ENCODE measurements at regions not wholly inside any gene's neighbourhood (a gene's known extent, or its start where the extent isn't known, plus 50 kb on each side); places are given as distances from the start of the nearest gene placed in this dataset.

DNA sequence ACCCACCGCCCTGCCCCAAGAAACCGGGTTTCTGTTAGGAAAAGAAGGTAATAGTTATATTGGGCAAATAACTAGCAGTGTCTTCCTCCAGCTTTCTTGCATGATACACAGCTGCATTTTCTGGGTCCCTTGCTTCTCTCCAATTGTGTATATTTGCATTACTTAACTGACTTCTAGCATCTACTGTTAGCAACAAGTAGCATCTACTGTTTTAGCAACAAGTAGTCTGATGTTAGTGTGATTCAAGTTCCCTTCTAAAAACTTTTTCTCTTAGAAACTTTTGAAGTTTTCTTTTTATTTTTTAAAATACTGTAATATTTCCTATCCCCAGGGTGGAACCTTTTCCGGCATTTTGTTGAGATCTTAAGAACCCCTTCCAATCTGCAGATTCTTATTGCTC, 221.2 kb downstream of the CLIC5 start:
- intact Hi-C loops (cut with DNase I; ENCODE audit: low total_unique reads), result no loop called here
- Histone ChIP-seq H3K36me3 (no peaks in the 10 kb centered on the region), H3K9me3 (no peaks in the 10 kb centered on the region), H3K4me3 (no peak overlapping the region), H3K27me3 (replicated peaks in 1 of 7) (no peaks in the 10 kb centered on the region), H3K27ac (no peak overlapping the region), H3K4me1 (no peaks in the 10 kb centered on the region)
- WGBS, 5 donors, result 89 to 95% (median 91%) methylated on average over 3 of the region's 3 CpGs
- DNase-seq, result no peak
- TF ChIP-seq POLR2AphosphoS5 (IDR thresholded peaks at IDR 0.05) (no peak), POLR2A (IDR thresholded peaks at IDR 0.05) (no peak)
- TF ChIP-seq, protein P1, sequence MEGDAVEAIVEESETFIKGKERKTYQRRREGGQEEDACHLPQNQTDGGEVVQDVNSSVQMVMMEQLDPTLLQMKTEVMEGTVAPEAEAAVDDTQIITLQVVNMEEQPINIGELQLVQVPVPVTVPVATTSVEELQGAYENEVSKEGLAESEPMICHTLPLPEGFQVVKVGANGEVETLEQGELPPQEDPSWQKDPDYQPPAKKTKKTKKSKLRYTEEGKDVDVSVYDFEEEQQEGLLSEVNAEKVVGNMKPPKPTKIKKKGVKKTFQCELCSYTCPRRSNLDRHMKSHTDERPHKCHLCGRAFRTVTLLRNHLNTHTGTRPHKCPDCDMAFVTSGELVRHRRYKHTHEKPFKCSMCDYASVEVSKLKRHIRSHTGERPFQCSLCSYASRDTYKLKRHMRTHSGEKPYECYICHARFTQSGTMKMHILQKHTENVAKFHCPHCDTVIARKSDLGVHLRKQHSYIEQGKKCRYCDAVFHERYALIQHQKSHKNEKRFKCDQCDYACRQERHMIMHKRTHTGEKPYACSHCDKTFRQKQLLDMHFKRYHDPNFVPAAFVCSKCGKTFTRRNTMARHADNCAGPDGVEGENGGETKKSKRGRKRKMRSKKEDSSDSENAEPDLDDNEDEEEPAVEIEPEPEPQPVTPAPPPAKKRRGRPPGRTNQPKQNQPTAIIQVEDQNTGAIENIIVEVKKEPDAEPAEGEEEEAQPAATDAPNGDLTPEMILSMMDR (IDR thresholded peaks at IDR 0.05 in 8 of 11, conservative IDR thresholded peaks at IDR 0.05 in 3 of 11), result no peak

DNA sequence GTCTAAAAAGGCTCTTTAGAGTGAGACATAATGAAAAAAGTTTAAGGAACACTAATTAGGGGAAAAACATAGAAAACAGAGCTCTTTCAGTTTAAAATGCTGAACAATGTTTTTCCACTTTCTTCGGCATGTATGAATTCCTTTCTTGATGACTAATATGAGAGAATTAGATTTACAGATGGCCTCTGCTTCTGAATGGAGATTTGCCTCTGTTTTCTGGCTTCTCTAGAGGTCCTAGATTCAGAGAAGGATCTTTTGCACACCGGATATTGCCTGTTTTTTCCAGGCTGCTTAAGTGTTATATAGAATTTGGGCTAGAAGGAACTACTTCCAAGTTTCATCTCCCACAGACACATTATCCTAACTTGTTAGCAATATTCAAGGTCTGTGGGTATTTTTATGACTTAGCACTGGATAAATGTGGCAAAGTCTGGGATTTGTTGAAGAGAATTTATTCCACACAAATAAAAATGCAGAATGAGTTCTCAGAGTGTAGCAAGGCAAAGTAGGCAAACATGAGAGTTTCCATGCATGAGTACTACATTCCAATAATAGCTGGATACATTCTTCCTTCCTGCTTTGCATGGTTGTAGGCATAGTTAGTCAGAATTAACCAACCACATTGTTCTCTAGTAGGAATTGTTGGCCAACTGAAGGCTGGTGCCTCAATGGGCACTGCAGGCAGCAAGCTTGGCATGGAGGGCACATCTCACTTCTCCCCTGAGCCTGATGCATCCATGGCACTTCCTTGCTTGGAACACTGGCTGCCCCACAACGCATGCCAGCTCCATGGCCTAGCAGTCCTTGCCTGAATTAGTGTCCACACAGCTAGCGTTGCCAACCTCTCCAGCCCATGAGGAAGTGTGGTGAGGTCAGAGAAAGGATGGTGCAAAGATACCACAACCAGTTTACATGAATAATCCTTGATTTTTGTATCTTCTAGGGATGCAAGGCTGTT, 224.2 kb downstream of the CLIC5 start:
- Histone ChIP-seq H3K27ac (no peak overlapping the region), H3K27me3 (replicated peaks in 1 of 7) (no peaks in the 10 kb centered on the region), H3K36me3 (no peaks in the 10 kb centered on the region), H3K9me3 (no peaks in the 10 kb centered on the region), H3K4me1 (no peaks in the 10 kb centered on the region), H3K4me3 (no peak overlapping the region)
- intact Hi-C loops (cut with DNase I; ENCODE audit: low total_unique reads), result no loop called here
- TF ChIP-seq POLR2A (IDR thresholded peaks at IDR 0.05) (no peak), POLR2AphosphoS5 (IDR thresholded peaks at IDR 0.05) (no peak)
- TF ChIP-seq, protein P1 (IDR thresholded peaks at IDR 0.05 in 8 of 11, conservative IDR thresholded peaks at IDR 0.05 in 3 of 11), result no peak
- WGBS, 5 donors, result 80 to 89% (median 84%) methylated on average over 4 of the region's 4 CpGs
- DNase-seq, result no peak

DNA sequence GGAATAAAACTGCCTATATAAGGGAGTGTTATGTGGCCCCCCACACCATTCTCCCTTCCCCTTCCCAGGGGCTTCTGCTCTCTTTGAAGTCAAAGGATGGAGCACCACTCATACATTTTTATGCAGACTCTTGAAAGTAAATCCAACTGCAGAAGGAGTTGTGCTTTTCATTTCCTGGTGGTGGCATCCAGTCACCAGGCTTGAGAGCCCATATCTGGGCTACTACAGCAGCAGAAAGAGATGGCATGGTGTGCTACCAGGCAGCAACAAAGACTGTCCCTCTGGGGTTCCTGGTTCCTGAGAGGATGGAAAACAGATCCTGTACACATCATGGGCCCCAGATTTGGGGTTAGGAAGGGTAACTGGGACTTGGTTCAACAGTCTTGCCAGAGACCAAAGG, 226.4 kb downstream of the CLIC5 start:
- H3K4me1 ChIP-seq, result no peaks in the 10 kb centered on the region
- TF ChIP-seq POLR2AphosphoS5 (IDR thresholded peaks at IDR 0.05) (no peak), POLR2A (IDR thresholded peaks at IDR 0.05) (no peak)
- TF ChIP-seq, protein P1 (IDR thresholded peaks at IDR 0.05 in 8 of 11, conservative IDR thresholded peaks at IDR 0.05 in 3 of 11), result no peak
- H3K4me3 ChIP-seq, result no peak overlapping the region
- no peaks in the 10 kb centered on the region for H3K9me3 ChIP-seq
- H3K27ac ChIP-seq, result no peak overlapping the region
- no peak for DNase-seq
- H3K36me3 ChIP-seq, result no peaks in the 10 kb centered on the region
- no peaks in the 10 kb centered on the region for H3K27me3 ChIP-seq (replicated peaks in 1 of 7)
- intact Hi-C loops (cut with DNase I; ENCODE audit: low total_unique reads), result no loop called here

DNA sequence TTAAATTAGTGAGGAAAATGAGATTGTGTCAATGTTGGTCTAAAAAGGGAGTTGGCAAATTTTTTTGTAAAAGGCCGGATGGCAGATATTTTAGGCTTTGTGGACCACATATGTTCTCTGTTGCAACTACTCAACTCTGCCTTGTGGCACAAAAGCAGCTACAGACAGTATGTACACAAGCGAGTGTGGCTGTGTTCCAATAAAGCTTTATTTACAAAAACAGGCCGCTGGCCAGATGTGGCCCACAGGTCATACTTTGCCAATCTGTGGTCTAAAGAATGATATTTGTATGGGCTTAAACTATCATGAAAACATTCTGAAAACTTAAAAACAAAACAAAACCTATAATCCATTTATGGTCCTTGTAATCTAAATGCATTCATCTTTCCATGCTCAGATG, 228.3 kb downstream of the CLIC5 start:
- H3K4me1 ChIP-seq, result no peaks in the 10 kb centered on the region
- DNase-seq, result no peak
- no peaks in the 10 kb centered on the region for H3K27me3 ChIP-seq (replicated peaks in 1 of 7)
- H3K9me3 ChIP-seq, result no peaks in the 10 kb centered on the region
- TF ChIP-seq, protein P1 (IDR thresholded peaks at IDR 0.05 in 8 of 11, conservative IDR thresholded peaks at IDR 0.05 in 3 of 11), result no peak
- TF ChIP-seq POLR2A (IDR thresholded peaks at IDR 0.05), result no peak
- no peak for TF ChIP-seq POLR2AphosphoS5 (IDR thresholded peaks at IDR 0.05)
- no peaks in the 10 kb centered on the region for H3K36me3 ChIP-seq
- H3K27ac ChIP-seq, result no peak overlapping the region
- WGBS, 5 donors, result 88 to 98% (median 92%) methylated on average over 3 of the region's 3 CpGs
- H3K4me3 ChIP-seq, result no peak overlapping the region
- intact Hi-C loops (cut with DNase I; ENCODE audit: low total_unique reads), result no loop called here
